Activated CD8-positive, alpha-beta memory T cell treated with anti-CD3 and anti-CD28 coated beads, Interleukin-2, amount 50 U/mL, for 24 hours (primary cell): ENCODE measurements at regions not wholly inside any gene's neighbourhood (a gene's known extent, or its start where the extent isn't known, plus 50 kb on each side); places are given as distances from the start of the nearest gene placed in this dataset.

Experiments
- DNase-seq: peaks from one replicate; pipeline ENCODE4 v3.0.0-alpha.2; 2020; ENCODE audit errors: extremely low read depth

GRCh38 chr18:40882468-40882867, 1072.6 kb upstream of the PIK3C3 start:
- DNase-seq: no peak

- no peak for DNase-seq
Observed at GRCh38 chr18:40878371-40878770, 1076.7 kb upstream of the PIK3C3 start.

DNA sequence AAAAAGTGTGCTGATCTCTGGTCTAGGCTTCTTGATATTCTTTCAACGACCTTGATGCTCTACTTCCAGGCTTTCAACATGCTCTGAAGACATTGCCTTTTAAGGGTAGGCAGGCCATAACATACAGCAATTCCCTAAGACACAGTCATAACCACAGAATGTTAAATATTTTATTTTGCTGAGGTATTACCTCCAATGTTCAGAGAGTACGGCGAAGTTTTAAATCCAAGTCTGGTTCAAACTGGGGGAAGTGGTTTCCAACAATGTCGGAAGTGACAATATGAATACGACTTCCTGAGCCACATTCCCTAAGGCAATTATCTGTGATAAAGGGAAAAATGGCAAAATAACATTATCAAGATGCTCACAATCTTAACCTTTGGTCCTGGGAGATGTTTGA, 1077.9 kb upstream of the PIK3C3 start:
- DNase-seq: no peak

DNA sequence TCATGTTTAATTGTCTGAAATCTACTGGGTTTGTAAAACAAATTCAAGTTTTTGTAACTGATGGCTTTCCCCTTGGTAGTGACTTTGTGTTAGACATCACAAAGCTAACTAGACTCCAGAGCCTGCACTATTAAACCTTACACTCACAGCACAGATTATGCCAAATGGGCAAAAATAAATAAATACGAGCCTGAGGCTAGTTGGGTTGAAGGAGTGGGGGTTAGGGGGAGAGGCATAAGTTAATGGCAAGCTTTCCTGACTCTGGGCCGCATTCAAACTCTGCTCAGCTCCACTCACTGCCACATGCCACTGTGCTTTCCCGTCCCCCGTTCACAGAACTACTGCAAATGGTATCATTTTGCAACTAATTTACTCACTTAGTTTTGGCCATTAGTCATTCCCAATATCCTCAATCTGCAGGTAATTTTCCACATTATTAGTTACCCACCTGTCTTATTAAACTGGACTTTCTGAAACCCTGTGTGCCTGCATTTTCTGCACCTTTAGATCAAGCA, 1079.9 kb upstream of the PIK3C3 start:
- no peak for DNase-seq

DNA sequence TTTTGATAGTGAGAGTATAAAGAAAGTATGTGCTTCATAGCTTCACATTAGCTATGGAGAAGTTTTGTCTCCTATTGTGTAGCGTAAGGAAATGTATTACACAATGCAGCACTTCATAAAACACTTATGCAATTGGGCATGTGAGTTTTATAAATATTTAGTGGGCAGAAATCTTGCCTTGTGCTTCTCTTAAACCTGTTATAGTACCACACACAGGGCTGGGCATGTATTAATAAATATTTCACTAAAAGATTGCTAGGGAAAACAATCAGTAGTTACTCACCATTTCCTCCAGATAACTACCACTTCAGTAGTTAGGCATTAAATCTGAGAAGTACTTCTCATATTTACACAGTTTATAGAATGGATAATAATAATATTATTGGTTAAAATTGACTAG, 1080.8 kb upstream of the PIK3C3 start:
- DNase-seq: no peak

- DNase-seq: no peak
Observed at GRCh38 chr18:40868110-40868858, 1086.8 kb upstream of the PIK3C3 start.

DNA sequence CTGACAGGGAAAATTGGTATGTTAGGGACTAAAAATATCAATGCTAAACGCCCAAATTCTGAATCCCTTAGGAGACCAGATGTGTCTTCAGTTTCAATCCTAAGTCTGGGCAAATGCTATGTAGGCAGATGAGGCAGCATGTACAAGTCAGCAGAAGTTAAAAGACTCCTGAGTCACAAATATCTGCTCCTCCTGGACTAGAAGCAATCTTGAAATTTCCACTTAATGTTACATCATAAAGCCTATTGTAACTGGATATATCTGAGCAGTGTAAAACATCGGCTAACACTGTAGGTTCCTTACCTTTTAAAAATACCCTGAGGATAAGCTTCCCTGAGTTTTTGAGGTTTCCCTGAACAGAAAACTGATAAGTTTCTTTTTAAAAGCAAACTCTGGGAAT, 1087.6 kb upstream of the PIK3C3 start:
- no peak for DNase-seq

DNA sequence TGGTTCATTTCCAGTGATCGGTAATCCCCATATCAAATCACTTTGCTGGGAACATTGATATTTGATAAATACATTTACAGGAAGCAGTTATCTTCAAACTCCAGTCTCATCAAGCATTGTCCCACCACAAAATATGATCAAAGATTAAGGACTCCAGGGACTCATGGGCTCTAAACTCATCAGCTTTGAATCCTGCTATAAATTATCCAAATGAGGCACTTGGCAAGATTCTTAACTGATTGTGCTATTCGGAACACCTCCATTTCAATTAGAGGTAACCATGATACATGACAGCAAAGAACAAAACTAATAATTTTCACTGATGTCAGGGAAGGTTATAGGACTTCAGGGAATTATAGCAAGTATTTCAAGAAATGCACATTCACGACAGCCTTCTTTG, 1088.1 kb upstream of the PIK3C3 start:
- no peak for DNase-seq

DNA sequence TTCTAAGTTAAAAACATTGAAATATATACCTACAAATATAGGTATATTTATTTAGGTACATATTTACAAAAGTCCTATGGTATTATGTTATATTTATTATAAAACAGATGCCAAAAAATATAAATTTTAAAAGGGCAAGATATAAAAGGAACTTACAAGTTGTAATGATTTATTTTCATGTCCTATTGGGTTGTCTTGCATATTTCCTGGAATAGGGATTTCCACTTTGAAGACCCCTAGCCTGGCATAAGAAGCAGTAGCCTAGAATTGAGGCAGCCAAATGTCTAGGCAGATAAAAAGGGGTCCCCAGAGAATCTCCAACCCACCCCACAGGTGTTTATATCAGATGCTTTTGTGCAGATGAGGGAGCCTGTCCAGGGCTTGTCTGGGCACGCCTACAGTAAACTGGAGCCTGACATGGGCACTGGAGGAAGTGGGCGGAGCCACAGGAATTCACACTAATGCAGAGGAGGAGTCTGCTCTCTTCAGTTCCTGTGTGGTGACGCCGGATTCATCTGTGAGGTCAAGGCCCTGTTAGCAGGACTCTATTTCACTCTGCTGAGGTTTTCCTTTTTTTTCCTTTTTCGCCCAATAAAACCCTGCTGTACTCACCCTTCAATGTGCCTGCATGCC, 1088.9 kb upstream of the PIK3C3 start:
- no peak for DNase-seq

DNA sequence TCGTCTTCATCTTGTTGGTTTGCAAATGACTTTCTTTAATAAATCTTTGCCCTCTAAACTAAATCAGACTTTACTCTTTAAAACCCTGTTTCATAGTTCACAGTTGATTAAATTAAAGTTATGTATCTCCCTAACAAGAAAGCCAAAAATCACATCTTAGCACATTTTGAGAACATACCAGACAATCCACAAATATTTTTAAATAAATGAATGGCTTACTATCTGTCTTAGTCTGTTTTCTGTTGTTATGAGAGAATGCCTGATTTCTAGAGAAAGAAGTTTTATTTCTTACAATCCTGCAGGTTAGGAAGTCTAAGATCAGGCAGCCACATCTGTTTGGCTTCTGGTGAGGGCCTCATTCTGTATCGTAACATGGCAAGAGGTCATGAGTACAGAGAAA, 1090.2 kb upstream of the PIK3C3 start:
- no peak for DNase-seq

DNA sequence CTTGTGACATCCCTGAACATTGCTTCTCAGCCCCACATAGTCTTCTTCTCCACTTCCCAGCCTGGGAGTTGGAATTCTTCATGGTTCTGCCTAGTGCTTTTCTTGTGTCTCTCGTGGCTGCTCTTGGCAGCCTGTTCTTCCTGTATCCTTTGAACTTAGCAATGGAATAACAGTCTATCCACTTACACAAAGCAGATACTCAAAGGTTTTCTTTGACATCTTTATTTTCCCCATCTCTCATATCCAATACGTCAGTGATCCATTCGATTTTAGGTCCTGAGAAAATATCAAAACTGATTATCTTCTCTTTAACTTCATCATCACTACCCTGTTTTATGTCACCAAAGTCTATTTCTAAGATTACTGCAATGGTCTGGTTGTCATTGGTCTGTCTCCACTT, 1091.2 kb upstream of the PIK3C3 start:
- DNase-seq: no peak

GRCh38 chr18:40860189-40860588, 1094.8 kb upstream of the PIK3C3 start:
- DNase-seq: no peak

DNA sequence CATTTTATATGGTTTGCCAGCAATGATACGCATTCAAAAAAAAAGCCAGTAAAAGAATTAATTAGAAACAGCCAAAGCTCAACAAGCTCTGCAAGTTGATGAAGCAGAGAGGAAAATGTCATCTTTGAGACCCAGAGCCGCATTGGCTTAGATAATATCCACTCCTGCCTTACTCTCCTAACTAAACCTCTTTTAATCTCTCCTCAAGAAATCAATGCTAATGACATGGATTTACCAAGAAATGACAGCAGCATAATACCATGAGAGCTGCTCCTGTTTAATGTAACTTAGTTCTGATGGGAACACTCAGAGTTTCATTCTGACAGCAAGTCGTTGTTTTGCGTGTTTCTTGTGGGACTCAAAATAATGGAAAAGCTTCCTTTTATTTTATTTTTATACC, 1099.4 kb upstream of the PIK3C3 start:
- no peak for DNase-seq

DNA sequence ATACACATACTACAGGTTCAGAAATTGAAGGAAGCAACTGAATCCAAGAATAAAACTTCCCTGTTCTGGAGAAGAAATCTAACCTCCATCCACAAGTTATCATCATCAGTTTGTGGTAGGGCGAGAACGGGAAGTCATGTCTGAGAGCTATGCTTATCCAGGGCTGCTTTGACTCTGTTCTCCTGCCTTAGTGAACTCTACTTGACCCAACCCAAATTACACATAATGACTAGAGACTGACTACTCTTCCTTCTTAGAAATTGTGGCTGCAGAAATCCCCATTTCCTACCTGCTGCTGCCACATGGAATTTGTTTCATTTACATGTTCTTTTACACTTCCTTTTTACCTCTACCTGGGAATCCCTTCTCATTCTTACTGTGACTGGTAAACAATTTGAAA, 1102.6 kb upstream of the PIK3C3 start:
- no peak for DNase-seq

GRCh38 chr18:40851014-40851429, 1104.0 kb upstream of the PIK3C3 start:
- DNase-seq: no peak

DNA sequence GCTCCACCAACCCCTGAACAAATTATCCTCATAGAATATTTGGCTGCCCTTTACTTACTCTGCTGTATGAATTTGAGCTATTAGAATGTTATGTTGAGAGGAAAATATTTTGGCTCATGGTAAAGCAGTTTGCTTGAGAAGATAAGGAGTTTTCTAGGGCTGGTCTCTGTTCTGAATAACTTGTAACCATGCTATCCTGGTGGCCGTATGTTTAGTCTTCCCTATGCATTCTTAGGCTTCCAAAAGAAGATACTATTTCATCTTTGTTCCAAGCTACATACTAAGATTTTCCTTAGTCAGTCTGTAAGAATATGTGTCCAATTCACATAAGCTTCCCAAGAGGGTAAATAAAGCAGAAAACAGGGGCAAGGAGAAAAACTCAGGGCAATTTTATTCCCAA, 1105.1 kb upstream of the PIK3C3 start:
- DNase-seq: no peak

- no peak for DNase-seq
Observed at GRCh38 chr18:40841467-40841866, 1113.6 kb upstream of the PIK3C3 start.

DNA sequence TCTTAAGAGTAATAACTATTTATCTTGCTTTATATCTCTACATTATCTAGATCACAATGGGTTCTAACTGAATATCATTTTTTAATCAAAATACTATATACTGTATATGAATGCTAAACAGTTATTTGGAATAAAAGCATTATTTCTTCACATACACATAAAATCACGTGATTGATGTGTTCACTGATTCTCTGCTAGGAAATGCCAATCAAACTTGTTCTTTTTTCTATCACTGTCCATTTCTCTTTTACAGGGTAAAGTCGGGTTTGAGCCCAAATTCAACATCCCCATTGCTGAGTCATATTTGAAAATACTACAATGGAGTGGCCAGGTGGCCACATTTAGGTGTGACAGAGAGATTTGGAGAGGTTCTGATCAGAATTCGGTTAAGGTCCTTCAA, 1114.0 kb upstream of the PIK3C3 start:
- no peak for DNase-seq

- no peak for DNase-seq
Observed at GRCh38 chr18:40832362-40832761, 1122.7 kb upstream of the PIK3C3 start.

DNA sequence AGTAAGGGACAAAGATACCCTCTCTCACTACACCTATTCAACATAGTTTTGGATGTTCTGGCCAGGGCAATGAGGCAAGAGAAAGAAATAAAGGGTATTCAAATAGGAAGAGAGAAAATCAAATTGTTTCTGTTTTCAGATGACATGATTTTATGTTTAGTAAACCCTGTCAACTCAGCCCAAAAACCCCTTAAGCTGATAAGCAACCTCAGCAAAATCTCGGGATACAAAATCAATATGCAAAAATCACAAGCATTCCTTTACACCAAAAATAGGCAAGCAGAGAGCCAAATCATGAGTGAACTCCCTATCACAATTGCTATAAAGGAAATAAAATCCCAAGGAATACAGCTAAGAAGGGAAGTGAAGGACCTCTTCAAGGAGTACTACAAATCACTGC, 1130.7 kb upstream of the PIK3C3 start:
- DNase-seq: no peak

DNA sequence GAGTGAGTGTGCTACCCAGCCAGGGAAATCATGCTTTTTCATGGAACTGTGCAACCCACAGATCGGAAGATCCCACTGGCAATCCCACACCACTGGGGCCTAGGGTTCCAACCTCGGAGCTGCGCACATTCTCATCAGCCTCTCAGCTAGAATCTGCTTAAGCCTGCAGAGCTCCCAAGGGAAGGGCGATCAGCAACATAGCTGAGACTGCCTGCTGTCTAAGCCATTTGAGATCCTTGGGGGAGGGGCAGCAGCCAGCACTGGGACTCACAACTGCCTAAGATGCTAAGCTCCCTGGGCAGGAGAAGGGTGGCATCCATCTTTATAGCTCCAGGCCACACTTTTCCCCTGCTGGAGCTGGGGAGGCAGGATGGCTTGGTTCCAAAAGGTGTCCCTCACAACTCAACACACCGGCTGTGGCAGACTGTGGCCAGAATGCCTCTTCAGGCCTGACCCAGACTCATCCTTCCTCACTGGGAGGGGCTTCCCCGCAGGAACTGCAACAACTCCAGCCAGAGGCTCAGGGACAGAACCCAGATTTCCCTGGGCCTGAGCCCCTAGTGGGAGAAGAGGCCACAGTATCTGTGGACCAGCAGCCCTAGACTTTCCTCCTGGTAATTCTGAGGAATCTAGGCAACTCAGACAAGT, 1133.3 kb upstream of the PIK3C3 start:
- no peak for DNase-seq

- DNase-seq: no peak
Observed at GRCh38 chr18:40812981-40813515, 1142.0 kb upstream of the PIK3C3 start.

GRCh38 chr18:40810372-40810771, 1144.7 kb upstream of the PIK3C3 start:
- DNase-seq: no peak
